WI38 (cell line): ENCODE measurements at regions not wholly inside any gene's neighbourhood (a gene's known extent, or its start where the extent isn't known, plus 50 kb on each side); places are given as distances from the start of the nearest gene placed in this dataset.

Experiments used
- H3K4me3 ChIP-seq: 2 replicates; pipeline ENCODE4 v1.5.1; 2011; ENCODE audit warnings: low read depth, mild to moderate bottlenecking, control low read depth, low read length
- CTCF ChIP-seq: IDR thresholded peaks from 2 replicates; pipeline ENCODE4 v1.5.1; 2012; ENCODE audit warnings: low read depth, mild to moderate bottlenecking, control low read depth, low read length

GRCh38 chr13:63632321-63632720 is 2216.7 kb upstream of the PCDH20 start:
- H3K4me3 ChIP-seq: no peak overlapping the region
- TF ChIP-seq CTCF: no peak

- no peak for TF ChIP-seq CTCF
- no peak overlapping the region for H3K4me3 ChIP-seq
Measured at GRCh38 chr13:63631006-63631405, 2215.4 kb upstream of the PCDH20 start.

GRCh38 chr13:63629591-63629990 is 2213.9 kb upstream of the PCDH20 start:
- no peak overlapping the region for H3K4me3 ChIP-seq
- TF ChIP-seq CTCF: no peak

- H3K4me3 ChIP-seq: no peak overlapping the region
- no peak for TF ChIP-seq CTCF
Measured at GRCh38 chr13:63628310-63628709, 2212.7 kb upstream of the PCDH20 start.

GRCh38 chr13:63625869-63626268 is 2210.2 kb upstream of the PCDH20 start:
- no peak for TF ChIP-seq CTCF
- H3K4me3 ChIP-seq: no peak overlapping the region

GRCh38 chr13:63614874-63615612 is 2199.4 kb upstream of the PCDH20 start:
- H3K4me3 ChIP-seq: no peak overlapping the region
- TF ChIP-seq CTCF: no peak

GRCh38 chr13:63607153-63607552 is 2191.5 kb upstream of the PCDH20 start:
- H3K4me3 ChIP-seq: no peak overlapping the region
- TF ChIP-seq CTCF: no peak
